Peyer's patch (tissue), 4 donors: ENCODE measurements at regions not wholly inside any gene's neighbourhood (a gene's known extent, or its start where the extent isn't known, plus 50 kb on each side); places are given as distances from the start of the nearest gene placed in this dataset.

Experiments used
- DNase-seq, 3 donors: peaks; one replicate each; pipeline ENCODE4 v3.0.0-alpha.2; 2017 to 2019
- H3K27ac ChIP-seq, 4 donors: fragments of 200-600 bp; sonication (generic); one replicate each; pipeline ENCODE4 v1.5.1; 2016 to 2019
- H3K27me3 ChIP-seq, 2 donors: fragments of 200-600 bp; sonication (generic); one replicate each; pipeline ENCODE4 v1.5.1; 2019
- H3K36me3 ChIP-seq, 3 donors: fragments of 200-600 bp; sonication (generic); one replicate each; pipeline ENCODE4 v1.5.1; 2016 to 2019
- H3K4me1 ChIP-seq, 4 donors: fragments of 200-600 bp; sonication (generic); one replicate each; pipeline ENCODE4 v1.5.1; 2016 to 2019
- H3K4me3 ChIP-seq, 4 donors: fragments of 200-600 bp; sonication (generic); 1 replicate in 3 of 4; 2 replicates in 1 of 4; pipeline ENCODE4 v1.5.1; 2016 to 2019; ENCODE audit warnings: mild to moderate bottlenecking in 1 of 4
- H3K9me3 ChIP-seq, 4 donors: fragments of 200-600 bp; sonication (generic); one replicate each; pipeline ENCODE4 v1.5.1; 2016 to 2019; ENCODE audit warnings: mild to moderate bottlenecking in 1 of 4
- POLR2A ChIP-seq, 2 donors: fragments of 450-650 bp; IDR thresholded peaks; one replicate each; pipeline ENCODE4 v1.5.1; 2017; ENCODE audit warnings: antibody characterized with exemption in 2 of 2, mild to moderate bottlenecking in 2 of 2, moderate library complexity in 2 of 2
- TF ChIP-seq, protein P1 (sequence below), 6 experiments: fragments of 450-650 bp in 4 of 6; fragments of 200-600 bp in 2 of 6; sonication (generic) in 1 of 6; IDR thresholded peaks; one replicate each; pipeline ENCODE4 v1.5.1; 2017 to 2019; ENCODE audit warnings: antibody characterized with exemption in 6 of 6, mild to moderate bottlenecking in 3 of 6, moderate library complexity in 1 of 6

DNA sequence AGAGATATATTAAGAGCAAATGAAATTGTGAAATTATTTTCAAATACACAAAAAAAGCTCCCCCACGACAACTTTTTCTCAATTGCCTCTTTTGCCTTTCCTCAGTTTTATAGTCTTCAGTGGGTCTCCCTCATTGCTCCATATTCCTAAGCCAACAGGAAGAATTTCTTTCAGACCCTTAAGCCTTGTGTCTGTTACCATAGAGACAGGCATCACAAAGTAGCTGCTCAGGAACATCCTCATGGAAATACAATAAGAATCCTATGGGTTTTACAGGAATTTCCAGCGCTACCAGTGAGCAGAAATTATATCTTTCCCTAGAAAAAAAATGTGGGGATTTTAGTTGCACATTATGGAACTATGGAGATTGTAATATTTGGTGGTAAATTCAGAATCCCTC is 121.9 kb upstream of the DMD start:
- H3K4me3 ChIP-seq, result no peak overlapping the region
- no peaks in the 10 kb centered on the region for H3K4me1 ChIP-seq
- no peak for TF ChIP-seq POLR2A (IDR thresholded peaks at IDR 0.05)
- TF ChIP-seq, protein P1, sequence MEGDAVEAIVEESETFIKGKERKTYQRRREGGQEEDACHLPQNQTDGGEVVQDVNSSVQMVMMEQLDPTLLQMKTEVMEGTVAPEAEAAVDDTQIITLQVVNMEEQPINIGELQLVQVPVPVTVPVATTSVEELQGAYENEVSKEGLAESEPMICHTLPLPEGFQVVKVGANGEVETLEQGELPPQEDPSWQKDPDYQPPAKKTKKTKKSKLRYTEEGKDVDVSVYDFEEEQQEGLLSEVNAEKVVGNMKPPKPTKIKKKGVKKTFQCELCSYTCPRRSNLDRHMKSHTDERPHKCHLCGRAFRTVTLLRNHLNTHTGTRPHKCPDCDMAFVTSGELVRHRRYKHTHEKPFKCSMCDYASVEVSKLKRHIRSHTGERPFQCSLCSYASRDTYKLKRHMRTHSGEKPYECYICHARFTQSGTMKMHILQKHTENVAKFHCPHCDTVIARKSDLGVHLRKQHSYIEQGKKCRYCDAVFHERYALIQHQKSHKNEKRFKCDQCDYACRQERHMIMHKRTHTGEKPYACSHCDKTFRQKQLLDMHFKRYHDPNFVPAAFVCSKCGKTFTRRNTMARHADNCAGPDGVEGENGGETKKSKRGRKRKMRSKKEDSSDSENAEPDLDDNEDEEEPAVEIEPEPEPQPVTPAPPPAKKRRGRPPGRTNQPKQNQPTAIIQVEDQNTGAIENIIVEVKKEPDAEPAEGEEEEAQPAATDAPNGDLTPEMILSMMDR (IDR thresholded peaks at IDR 0.05), result no peak
- H3K27ac ChIP-seq, result no peak overlapping the region
- no peaks in the 10 kb centered on the region for H3K9me3 ChIP-seq
- no peaks in the 10 kb centered on the region for H3K36me3 ChIP-seq
- no peak for DNase-seq
- no peaks in the 10 kb centered on the region for H3K27me3 ChIP-seq

GRCh38 chrX:33330798-33331197 is 119.4 kb upstream of the DMD start:
- H3K36me3 ChIP-seq, result no peaks in the 10 kb centered on the region
- no peak overlapping the region for H3K4me3 ChIP-seq
- H3K9me3 ChIP-seq, result no peaks in the 10 kb centered on the region
- DNase-seq, result no peak
- H3K27me3 ChIP-seq, result no peaks in the 10 kb centered on the region
- no peaks in the 10 kb centered on the region for H3K4me1 ChIP-seq
- no peak overlapping the region for H3K27ac ChIP-seq
- TF ChIP-seq, protein P1 (IDR thresholded peaks at IDR 0.05), result no peak
- TF ChIP-seq POLR2A (IDR thresholded peaks at IDR 0.05), result no peak

DNA sequence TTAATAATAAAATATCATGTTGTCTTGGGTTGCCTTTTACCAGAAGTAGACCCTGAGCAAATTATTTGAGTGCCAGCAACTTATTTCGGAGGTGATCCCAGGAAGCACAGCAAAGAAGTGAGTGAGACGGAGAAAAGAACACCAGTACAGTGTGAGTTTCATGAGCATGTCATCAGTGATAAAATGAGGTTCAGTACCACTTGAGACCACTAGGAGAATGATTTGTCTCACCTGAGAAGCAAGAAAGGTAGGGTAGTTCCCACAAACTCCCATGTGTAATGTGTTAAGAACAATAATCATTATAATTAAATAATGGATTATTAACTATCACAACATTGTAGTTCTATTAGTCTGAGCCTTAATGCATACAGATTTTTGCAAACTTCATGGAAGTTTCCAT is 112.8 kb upstream of the DMD start:
- Histone ChIP-seq H3K27me3 (no peaks in the 10 kb centered on the region), H3K4me3 (no peak overlapping the region), H3K4me1 (no peaks in the 10 kb centered on the region), H3K27ac (no peak overlapping the region), H3K9me3 (no peaks in the 10 kb centered on the region), H3K36me3 (no peaks in the 10 kb centered on the region)
- no peak for TF ChIP-seq POLR2A (IDR thresholded peaks at IDR 0.05)
- TF ChIP-seq, protein P1 (IDR thresholded peaks at IDR 0.05), result peak in 1 of 6 experiments; percentile 16
- no peak for DNase-seq

DNA sequence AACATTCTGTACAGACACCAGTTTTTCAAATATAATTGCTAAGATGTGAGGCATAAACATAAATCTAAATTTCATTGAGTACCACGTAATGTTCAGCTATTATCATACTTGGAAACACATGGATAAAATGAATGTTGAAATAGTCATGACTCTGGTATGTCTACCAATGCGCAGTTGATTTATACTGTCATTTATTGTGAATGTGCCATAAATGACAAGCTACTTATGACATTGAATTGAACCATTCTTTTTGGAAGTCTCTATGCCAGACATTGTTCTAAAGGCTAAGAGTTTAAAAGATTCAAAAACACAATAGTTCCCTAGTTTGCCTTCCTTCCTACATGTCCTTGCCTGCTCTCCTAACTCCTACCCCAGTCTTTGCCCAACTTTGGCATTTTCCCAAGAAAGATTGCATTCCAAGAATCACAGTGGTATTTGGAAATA is 96.6 kb upstream of the DMD start:
- Histone ChIP-seq H3K4me3 (no peak overlapping the region), H3K36me3 (no peaks in the 10 kb centered on the region), H3K9me3 (no peaks in the 10 kb centered on the region), H3K27me3 (no peaks in the 10 kb centered on the region), H3K27ac (no peak overlapping the region), H3K4me1 (no peaks in the 10 kb centered on the region)
- no peak for DNase-seq
- TF ChIP-seq, protein P1 (IDR thresholded peaks at IDR 0.05), result no peak
- no peak for TF ChIP-seq POLR2A (IDR thresholded peaks at IDR 0.05)

DNA sequence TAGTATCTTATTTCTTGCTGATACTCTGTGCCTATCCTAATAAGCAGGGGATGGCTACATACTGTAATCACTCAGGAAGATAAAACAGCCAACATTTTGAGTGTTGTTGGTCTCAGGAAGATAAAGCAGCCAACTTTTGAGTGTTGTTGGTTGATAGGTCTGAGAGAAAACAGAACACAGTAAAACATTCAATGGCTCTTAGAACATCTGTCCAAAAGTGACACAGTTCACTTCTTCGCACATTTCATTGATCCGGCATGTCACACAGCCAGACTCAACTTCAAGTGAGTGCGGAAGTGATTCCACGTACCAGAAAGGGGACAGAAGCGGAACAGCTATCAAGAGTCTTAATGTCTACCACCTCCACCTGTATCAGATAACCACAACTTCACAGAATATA is 87.3 kb upstream of the DMD start:
- no peaks in the 10 kb centered on the region for H3K36me3 ChIP-seq
- H3K27me3 ChIP-seq, result no peaks in the 10 kb centered on the region
- no peak for DNase-seq
- TF ChIP-seq, protein P1 (IDR thresholded peaks at IDR 0.05), result no peak
- TF ChIP-seq POLR2A (IDR thresholded peaks at IDR 0.05), result no peak
- no peak overlapping the region for H3K27ac ChIP-seq
- no peaks in the 10 kb centered on the region for H3K4me1 ChIP-seq
- no peaks in the 10 kb centered on the region for H3K9me3 ChIP-seq
- no peak overlapping the region for H3K4me3 ChIP-seq

GRCh38 chrX:33285550-33285949 is 74.2 kb upstream of the DMD start:
- H3K4me3 ChIP-seq, result no peak overlapping the region
- DNase-seq, result no peak
- H3K9me3 ChIP-seq, result no peaks in the 10 kb centered on the region
- TF ChIP-seq, protein P1 (IDR thresholded peaks at IDR 0.05), result no peak
- no peak for TF ChIP-seq POLR2A (IDR thresholded peaks at IDR 0.05)
- no peaks in the 10 kb centered on the region for H3K4me1 ChIP-seq
- H3K36me3 ChIP-seq, result no peaks in the 10 kb centered on the region
- no peak overlapping the region for H3K27ac ChIP-seq
- H3K27me3 ChIP-seq, result no peaks in the 10 kb centered on the region
